ENCODE measurements at regions not wholly inside any gene's neighbourhood (a gene's known extent, or its start where the extent isn't known, plus 50 kb on each side); places are given as distances from the start of the nearest gene placed in this dataset.

DNA sequence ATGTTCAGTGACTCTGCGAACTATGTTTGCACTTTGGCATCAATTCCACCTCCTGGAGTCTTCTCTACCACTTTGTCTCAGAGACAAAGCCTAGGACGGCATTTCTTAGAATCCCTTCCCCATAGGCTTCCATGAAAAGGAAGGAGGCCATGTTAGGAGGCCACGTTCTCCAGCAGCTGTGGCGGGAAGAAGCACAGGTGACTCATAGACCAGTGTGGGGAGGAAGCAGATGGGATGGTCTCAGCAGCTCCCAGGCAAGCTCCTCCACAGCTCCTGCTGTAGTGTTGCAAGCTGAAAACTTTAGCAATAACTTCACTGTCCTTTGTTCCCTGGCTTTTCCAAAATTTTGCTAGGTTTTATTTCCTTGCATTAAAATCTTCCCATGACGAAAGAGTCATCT, 781.3 kb upstream of the ID2 start:
- no peaks in the 10 kb centered on the region for H3K9me3 Mint-ChIP-seq
- no peaks in the 10 kb centered on the region for H3K9me3 ChIP-seq (replicated peaks in 1 of 2; ENCODE audit: control insufficient read depth in 1 of 2, insufficient read depth in 1 of 2, low read length in 2 of 2)
- H3K27ac ChIP-seq (ENCODE audit: low read depth in 1 of 2, low read length in 2 of 2), result no peak overlapping the region
- peaks cover 4 to 7% (median 7%) of the 10 kb centered on the region in 3 donors for H3K27me3 Mint-ChIP-seq (ENCODE audit: low read depth in 3 of 3)
- no peak overlapping the region for H2AFZ ChIP-seq (ENCODE audit: insufficient read depth, low read depth, low read length, poor library complexity, severe bottlenecking)
- peak in 2 of 3 donors; percentile 18 to 48 for DNase-seq
- H3K36me3 ChIP-seq (replicated peaks in 1 of 2; ENCODE audit: control insufficient read depth in 1 of 2, insufficient read depth in 2 of 2, low read length in 2 of 2), result no peaks in the 10 kb centered on the region
- 60% methylated on average over 1 of the region's 5 CpGs for WGBS (ENCODE audit: insufficient coverage)
- H3K4me3 Mint-ChIP-seq, result no peak overlapping the region
- H3K4me1 Mint-ChIP-seq, result peaks cover 44% of the 10 kb centered on the region
- no peaks in the 10 kb centered on the region for H3K27me3 ChIP-seq (ENCODE audit: control insufficient read depth in 2 of 2, insufficient read depth in 2 of 2, low read length in 2 of 2)
- H3K4me1 ChIP-seq (ENCODE audit: control insufficient read depth in 1 of 2, insufficient read depth in 2 of 2, low read length in 2 of 2), result peaks cover 37 to 46% of the 10 kb centered on the region in 2 donors
- no peak overlapping the region for H3K4me2 ChIP-seq (replicated peaks; ENCODE audit: extremely low read depth, low read length, poor library complexity, severe bottlenecking)
- no peaks in the 10 kb centered on the region for H3K36me3 Mint-ChIP-seq
- no peak overlapping the region for H3K27ac Mint-ChIP-seq
- no peaks in the 10 kb centered on the region for H4K20me1 ChIP-seq (ENCODE audit: insufficient read depth, low read length)
- intact Hi-C loops (cut with micrococcal nuclease), result no loop called here
- TF ChIP-seq, protein P1, sequence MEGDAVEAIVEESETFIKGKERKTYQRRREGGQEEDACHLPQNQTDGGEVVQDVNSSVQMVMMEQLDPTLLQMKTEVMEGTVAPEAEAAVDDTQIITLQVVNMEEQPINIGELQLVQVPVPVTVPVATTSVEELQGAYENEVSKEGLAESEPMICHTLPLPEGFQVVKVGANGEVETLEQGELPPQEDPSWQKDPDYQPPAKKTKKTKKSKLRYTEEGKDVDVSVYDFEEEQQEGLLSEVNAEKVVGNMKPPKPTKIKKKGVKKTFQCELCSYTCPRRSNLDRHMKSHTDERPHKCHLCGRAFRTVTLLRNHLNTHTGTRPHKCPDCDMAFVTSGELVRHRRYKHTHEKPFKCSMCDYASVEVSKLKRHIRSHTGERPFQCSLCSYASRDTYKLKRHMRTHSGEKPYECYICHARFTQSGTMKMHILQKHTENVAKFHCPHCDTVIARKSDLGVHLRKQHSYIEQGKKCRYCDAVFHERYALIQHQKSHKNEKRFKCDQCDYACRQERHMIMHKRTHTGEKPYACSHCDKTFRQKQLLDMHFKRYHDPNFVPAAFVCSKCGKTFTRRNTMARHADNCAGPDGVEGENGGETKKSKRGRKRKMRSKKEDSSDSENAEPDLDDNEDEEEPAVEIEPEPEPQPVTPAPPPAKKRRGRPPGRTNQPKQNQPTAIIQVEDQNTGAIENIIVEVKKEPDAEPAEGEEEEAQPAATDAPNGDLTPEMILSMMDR (IDR thresholded peaks at IDR 0.05), result no peak
- H3K9ac ChIP-seq (ENCODE audit: insufficient read depth, low read length, poor library complexity, severe bottlenecking), result no peak overlapping the region
- H3K79me2 ChIP-seq (ENCODE audit: insufficient read depth, low read length), result no peaks in the 10 kb centered on the region
- H3K4me3 ChIP-seq (replicated peaks in 1 of 3; ENCODE audit: low read depth in 2 of 3, low read length in 3 of 3), result no peak overlapping the region

DNA sequence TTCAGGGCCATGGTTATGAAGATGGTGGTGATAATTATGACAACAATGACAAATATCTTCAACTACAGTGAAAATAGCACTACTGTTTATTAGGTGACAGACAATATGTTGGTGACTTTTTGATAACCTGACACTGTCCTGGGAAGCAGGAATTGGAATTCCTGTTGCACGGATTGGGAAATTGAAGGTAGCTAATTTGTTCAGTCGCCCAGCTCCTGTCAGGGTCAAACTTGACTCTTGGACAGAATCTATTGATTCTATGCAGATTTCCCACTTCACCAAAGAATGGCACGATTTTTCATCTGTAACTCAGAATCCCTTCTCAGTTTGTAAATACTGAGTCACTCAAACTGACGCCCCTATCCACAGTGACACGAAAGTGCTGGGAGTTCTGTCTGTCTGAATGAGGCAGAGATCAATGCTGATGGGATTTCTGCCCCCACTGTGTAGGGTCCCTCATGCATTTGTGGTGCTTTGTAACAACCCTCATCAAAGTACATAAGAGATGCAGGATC, 779.5 kb upstream of the ID2 start:
- WGBS (ENCODE audit: insufficient coverage), result no CpG with 5 or more reads among the region's 5 CpGs

More for the DNA sequence above, 779.5 kb upstream of the ID2 start:
- intact Hi-C loops (cut with micrococcal nuclease), result no loop called here
- no peak overlapping the region for H3K27ac ChIP-seq (ENCODE audit: low read depth in 1 of 2, low read length in 2 of 2)
- no peak overlapping the region for H3K4me3 ChIP-seq (replicated peaks in 1 of 3; ENCODE audit: low read depth in 2 of 3, low read length in 3 of 3)
- H3K27ac Mint-ChIP-seq, result no peak overlapping the region
- no peak overlapping the region for H3K4me3 Mint-ChIP-seq
- no peaks in the 10 kb centered on the region for H3K36me3 Mint-ChIP-seq
- H2AFZ ChIP-seq (ENCODE audit: insufficient read depth, low read depth, low read length, poor library complexity, severe bottlenecking), result no peak overlapping the region
- H3K4me2 ChIP-seq (replicated peaks; ENCODE audit: extremely low read depth, low read length, poor library complexity, severe bottlenecking), result no peak overlapping the region
- H3K9me3 Mint-ChIP-seq, result no peaks in the 10 kb centered on the region
- no peaks in the 10 kb centered on the region for H3K9me3 ChIP-seq (replicated peaks in 1 of 2; ENCODE audit: control insufficient read depth in 1 of 2, insufficient read depth in 1 of 2, low read length in 2 of 2)
- H3K27me3 ChIP-seq (ENCODE audit: control insufficient read depth in 2 of 2, insufficient read depth in 2 of 2, low read length in 2 of 2), result no peaks in the 10 kb centered on the region
- no peaks in the 10 kb centered on the region for H4K20me1 ChIP-seq (ENCODE audit: insufficient read depth, low read length)
- H3K9ac ChIP-seq (ENCODE audit: insufficient read depth, low read length, poor library complexity, severe bottlenecking), result no peak overlapping the region
- H3K79me2 ChIP-seq (ENCODE audit: insufficient read depth, low read length), result no peaks in the 10 kb centered on the region
- peaks cover 25 to 31% of the 10 kb centered on the region in 2 donors for H3K4me1 ChIP-seq (ENCODE audit: control insufficient read depth in 1 of 2, insufficient read depth in 2 of 2, low read length in 2 of 2)
- TF ChIP-seq, protein P1 (IDR thresholded peaks at IDR 0.05), result no peak
- no peak for DNase-seq
- H3K36me3 ChIP-seq (replicated peaks in 1 of 2; ENCODE audit: control insufficient read depth in 1 of 2, insufficient read depth in 2 of 2, low read length in 2 of 2), result no peaks in the 10 kb centered on the region
- peaks cover 4 to 7% (median 6%) of the 10 kb centered on the region in 3 donors for H3K27me3 Mint-ChIP-seq (ENCODE audit: low read depth in 3 of 3)
- peaks cover 32% of the 10 kb centered on the region for H3K4me1 Mint-ChIP-seq

Data from CD14-positive monocyte (primary cell).